ENCODE measurements at regions not wholly inside any gene's neighbourhood (a gene's known extent, or its start where the extent isn't known, plus 50 kb on each side); places are given as distances from the start of the nearest gene placed in this dataset.

GRCh38 chr14:101368629-101369028 lies 192.7 kb upstream of the DIO3 start:
- dilution Hi-C loops (cut with MboI; ENCODE audit: extremely low pct_ligation_motif_present, low sequenced_read_pairs) (no loop called here), intact Hi-C loops (cut with micrococcal nuclease) (no loop called here)
- Histone ChIP-seq H3K79me2 (ENCODE audit: control insufficient read depth, insufficient read depth, low read length) (no peaks in the 10 kb centered on the region), H3K9me3 (replicated peaks; ENCODE audit: control insufficient read depth, insufficient read depth, low read length) (no peaks in the 10 kb centered on the region), H2AFZ (ENCODE audit: low read depth, low read length) (no peak overlapping the region), H3K36me3 (ENCODE audit: control insufficient read depth in 2 of 2, extremely low read depth in 1 of 2, insufficient read depth in 2 of 2, low read length in 2 of 2) (no peaks in the 10 kb centered on the region), H3K4me2 (ENCODE audit: insufficient read depth, low read length) (no peak overlapping the region), H3K4me3 (replicated peaks in 1 of 3; ENCODE audit: insufficient read depth in 1 of 3, low read depth in 1 of 3, low read length in 3 of 3) (no peak overlapping the region), H3K27me3 (ENCODE audit: control insufficient read depth in 2 of 2, insufficient read depth in 2 of 2, low read length in 2 of 2) (no peaks in the 10 kb centered on the region), H4K20me1 (replicated peaks; ENCODE audit: control insufficient read depth, extremely low read depth, insufficient read depth, low read length) (no peaks in the 10 kb centered on the region), H3K9ac (replicated peaks; ENCODE audit: extremely low read depth, insufficient read depth, low read length) (no peak overlapping the region), H3K9me1 (replicated peaks; ENCODE audit: control insufficient read depth, extremely low read depth, insufficient read depth, low read length) (no peaks in the 10 kb centered on the region), H3K27ac (ENCODE audit: insufficient read depth, low read depth, low read length) (no peak overlapping the region), H3K4me1 (ENCODE audit: control insufficient read depth, extremely low read depth, insufficient read depth, low read length) (no peaks in the 10 kb centered on the region)
- POLR2A ChIA-PET = no interaction called here
- DNase-seq (ENCODE audit: low read depth, low spot score) (no peak), FAIRE-seq (no peak)
- BruUV-seq (replicated peaks) = no TSS peak
- TF ChIP-seq POLR2A (IDR thresholded peaks at IDR 0.05; ENCODE audit: low read depth, low read length) = no peak
- TF ChIP-seq CTCF (IDR thresholded peaks at IDR 0.05; ENCODE audit: extremely low read depth in 1 of 2, insufficient read depth in 1 of 2, low read depth in 1 of 2, low read length in 2 of 2) = no peak
- TF ChIP-seq EZH2 (IDR thresholded peaks at IDR 0.05; ENCODE audit: borderline replicate concordance, low read depth, low read length, severe bottlenecking) = no peak
- TF ChIP-seq POLR2AphosphoS5 (IDR thresholded peaks at IDR 0.05; ENCODE audit: insufficient read depth, low read depth, low read length) = no peak
- no peak for TF ChIP-seq JUN (IDR thresholded peaks at IDR 0.05; ENCODE audit: borderline replicate concordance, insufficient read depth, insufficient read length, low read depth)
- no peak for TF ChIP-seq GATA2 (IDR thresholded peaks at IDR 0.05; ENCODE audit: insufficient read depth, insufficient read length, low read depth, low read length)
- TF ChIP-seq FOS (IDR thresholded peaks at IDR 0.05; ENCODE audit: borderline replicate concordance, insufficient read depth, low read length) = no peak
- TF ChIP-seq MYC (IDR thresholded peaks at IDR 0.05; ENCODE audit: low read depth, low read length) = no peak
- TF ChIP-seq MAX (IDR thresholded peaks at IDR 0.05; ENCODE audit: insufficient read depth, insufficient read length) = no peak
- CTCF ChIA-PET = no interaction called here

Measured in endothelial cell of umbilical vein (primary cell).